CD4-positive, alpha-beta T cell treated with Interleukin-6 for 4 hours (primary cell): ENCODE measurements at regions not wholly inside any gene's neighbourhood (a gene's known extent, or its start where the extent isn't known, plus 50 kb on each side); places are given as distances from the start of the nearest gene placed in this dataset.

Experiments
- DNase-seq: peaks from one replicate; pipeline ENCODE4 v3.0.0-alpha.2; 2020; ENCODE audit warnings: mixed read lengths

GRCh38 chr14:38900887-38901286, 202.1 kb downstream of the SEC23A start:
- no peak for DNase-seq

GRCh38 chr14:38887696-38888095, 215.3 kb downstream of the SEC23A start:
- no peak for DNase-seq

- DNase-seq: no peak
Measured at GRCh38 chr14:38884109-38884508, 218.9 kb downstream of the SEC23A start.

- no peak for DNase-seq
Measured at GRCh38 chr14:38883127-38883526, 219.9 kb downstream of the SEC23A start.

- DNase-seq: no peak
Measured at GRCh38 chr14:38882533-38882932, 220.5 kb downstream of the SEC23A start.

GRCh38 chr14:38880643-38881524, 222.2 kb downstream of the SEC23A start:
- no peak for DNase-seq

- DNase-seq: no peak
Measured at GRCh38 chr14:38877744-38878388, 225.2 kb downstream of the SEC23A start.

- DNase-seq: no peak
Measured at GRCh38 chr14:38874721-38875120, 228.3 kb downstream of the SEC23A start.

- no peak for DNase-seq
Measured at GRCh38 chr14:38873941-38874612, 229.0 kb downstream of the SEC23A start.

- DNase-seq: no peak
Measured at GRCh38 chr14:38870296-38870836, 232.7 kb downstream of the SEC23A start.

- DNase-seq: no peak
Measured at GRCh38 chr14:38868399-38869290, 234.4 kb downstream of the SEC23A start.

- DNase-seq: peak; percentile 58
Measured at GRCh38 chr14:38867561-38868150, 235.4 kb downstream of the SEC23A start.

GRCh38 chr14:38866461-38866860, 236.6 kb downstream of the SEC23A start:
- DNase-seq: no peak

- no peak for DNase-seq
Measured at GRCh38 chr14:38862366-38862765, 240.7 kb downstream of the SEC23A start.

- DNase-seq: no peak
Measured at GRCh38 chr14:38860530-38860929, 242.5 kb downstream of the SEC23A start.

GRCh38 chr14:38856798-38857197, 246.2 kb downstream of the SEC23A start:
- DNase-seq: no peak

GRCh38 chr14:38855513-38855912, 247.5 kb downstream of the SEC23A start:
- no peak for DNase-seq

GRCh38 chr14:38851111-38851510, 251.9 kb downstream of the SEC23A start:
- no peak for DNase-seq

GRCh38 chr14:38850664-38851063, 252.4 kb downstream of the SEC23A start:
- DNase-seq: no peak

GRCh38 chr14:38848243-38848935, 254.6 kb downstream of the SEC23A start:
- no peak for DNase-seq

GRCh38 chr14:38847161-38847560, 255.9 kb downstream of the SEC23A start:
- no peak for DNase-seq
